Smooth muscle cell (in vitro differentiated cells): ENCODE measurements at regions not wholly inside any gene's neighbourhood (a gene's known extent, or its start where the extent isn't known, plus 50 kb on each side); places are given as distances from the start of the nearest gene placed in this dataset.

Experiments
- DNase-seq: peaks from one replicate; lab custom pipeline; 2025; ENCODE audit not compliant: unreplicated experiment; lab: John Stamatoyannopoulos, UW
- H2AFZ ChIP-seq: fragments of 200-600 bp; sonication (generic); 2 replicates; pipeline ENCODE4 v1.6.0; 2016; ENCODE audit warnings: antibody characterized with exemption, low read depth, mild to moderate bottlenecking
- H3F3A ChIP-seq: fragments of 200-600 bp; sonication (generic); 2 replicates; pipeline ENCODE4 v1.6.0; 2017; ENCODE audit warnings: antibody characterized with exemption, low read depth
- H3K27ac ChIP-seq: fragments of 200-600 bp; sonication (generic); 2 replicates; pipeline ENCODE4 v1.5.1; 2016; ENCODE audit warnings: low read depth, mild to moderate bottlenecking
- H3K27me3 ChIP-seq: fragments of 200-600 bp; sonication (generic); 2 replicates; pipeline ENCODE4 v1.6.1; 2016; ENCODE audit warnings: low read depth, mild to moderate bottlenecking
- H3K36me3 ChIP-seq: fragments of 200-600 bp; sonication (generic); 2 replicates; pipeline ENCODE4 v1.5.1; 2016; ENCODE audit warnings: low read depth
- H3K4me1 ChIP-seq: fragments of 200-600 bp; sonication (generic); 2 replicates; pipeline ENCODE4 v1.5.1; 2016; ENCODE audit warnings: low read depth
- H3K4me2 ChIP-seq: fragments of 200-600 bp; sonication (generic); 2 replicates; pipeline ENCODE4 v1.6.0; 2016; ENCODE audit warnings: mild to moderate bottlenecking
- H3K4me3 ChIP-seq: fragments of 200-600 bp; sonication (generic); 2 replicates; pipeline ENCODE4 v1.5.1; 2016; ENCODE audit warnings: mild to moderate bottlenecking
- H3K79me2 ChIP-seq: fragments of 200-600 bp; sonication (generic); 2 replicates; pipeline ENCODE4 v1.6.0; 2016; ENCODE audit warnings: low read depth, mild to moderate bottlenecking
- H3K9ac ChIP-seq: fragments of 200-600 bp; sonication (generic); 2 replicates; pipeline ENCODE4 v1.6.0; 2016; ENCODE audit warnings: low read depth
- H3K9me3 ChIP-seq: fragments of 200-600 bp; sonication (generic); replicated peaks from 2 replicates; pipeline ENCODE4 v1.5.1; 2016; ENCODE audit warnings: low read depth
- H4K20me1 ChIP-seq: fragments of 200-600 bp; sonication (generic); 2 replicates; pipeline ENCODE4 v1.6.0; 2016; ENCODE audit warnings: low read depth
- WGBS: methylation state at CpG from one replicate; pipeline ENCODE4 v1.1.7; 2016; ENCODE audit warnings: low lambda C conversion rate; 5-methylcytosine and 5-hydroxymethylcytosine counted together
- TF ChIP-seq, protein P1 (sequence below): fragments of 200-600 bp; sonication (generic); IDR thresholded peaks from 2 replicates; pipeline ENCODE4 v1.5.1; 2017; ENCODE audit warnings: borderline replicate concordance, mild to moderate bottlenecking, antibody characterized with exemption; ENCODE audit not compliant: insufficient read depth, poor library complexity, severe bottlenecking

GRCh38 chr3:75059120-75059519 lies 444.7 kb upstream of the CNTN3 start:
- no peak overlapping the region for H2AFZ ChIP-seq
- no peaks in the 10 kb centered on the region for H3K9me3 ChIP-seq
- no peak for DNase-seq
- H3K79me2 ChIP-seq, result no peaks in the 10 kb centered on the region
- H3F3A ChIP-seq, result no peaks in the 10 kb centered on the region
- H3K4me2 ChIP-seq, result no peak overlapping the region
- TF ChIP-seq, protein P1, sequence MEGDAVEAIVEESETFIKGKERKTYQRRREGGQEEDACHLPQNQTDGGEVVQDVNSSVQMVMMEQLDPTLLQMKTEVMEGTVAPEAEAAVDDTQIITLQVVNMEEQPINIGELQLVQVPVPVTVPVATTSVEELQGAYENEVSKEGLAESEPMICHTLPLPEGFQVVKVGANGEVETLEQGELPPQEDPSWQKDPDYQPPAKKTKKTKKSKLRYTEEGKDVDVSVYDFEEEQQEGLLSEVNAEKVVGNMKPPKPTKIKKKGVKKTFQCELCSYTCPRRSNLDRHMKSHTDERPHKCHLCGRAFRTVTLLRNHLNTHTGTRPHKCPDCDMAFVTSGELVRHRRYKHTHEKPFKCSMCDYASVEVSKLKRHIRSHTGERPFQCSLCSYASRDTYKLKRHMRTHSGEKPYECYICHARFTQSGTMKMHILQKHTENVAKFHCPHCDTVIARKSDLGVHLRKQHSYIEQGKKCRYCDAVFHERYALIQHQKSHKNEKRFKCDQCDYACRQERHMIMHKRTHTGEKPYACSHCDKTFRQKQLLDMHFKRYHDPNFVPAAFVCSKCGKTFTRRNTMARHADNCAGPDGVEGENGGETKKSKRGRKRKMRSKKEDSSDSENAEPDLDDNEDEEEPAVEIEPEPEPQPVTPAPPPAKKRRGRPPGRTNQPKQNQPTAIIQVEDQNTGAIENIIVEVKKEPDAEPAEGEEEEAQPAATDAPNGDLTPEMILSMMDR, result no peak
- no peak overlapping the region for H3K4me3 ChIP-seq
- no peaks in the 10 kb centered on the region for H3K36me3 ChIP-seq
- H4K20me1 ChIP-seq, result no peaks in the 10 kb centered on the region
- WGBS, result 80% methylated on average over 1 of the region's 1 CpG
- no peak overlapping the region for H3K27ac ChIP-seq
- H3K27me3 ChIP-seq, result no peaks in the 10 kb centered on the region
- H3K9ac ChIP-seq, result no peak overlapping the region
- peaks cover 7% of the 10 kb centered on the region for H3K4me1 ChIP-seq

DNA sequence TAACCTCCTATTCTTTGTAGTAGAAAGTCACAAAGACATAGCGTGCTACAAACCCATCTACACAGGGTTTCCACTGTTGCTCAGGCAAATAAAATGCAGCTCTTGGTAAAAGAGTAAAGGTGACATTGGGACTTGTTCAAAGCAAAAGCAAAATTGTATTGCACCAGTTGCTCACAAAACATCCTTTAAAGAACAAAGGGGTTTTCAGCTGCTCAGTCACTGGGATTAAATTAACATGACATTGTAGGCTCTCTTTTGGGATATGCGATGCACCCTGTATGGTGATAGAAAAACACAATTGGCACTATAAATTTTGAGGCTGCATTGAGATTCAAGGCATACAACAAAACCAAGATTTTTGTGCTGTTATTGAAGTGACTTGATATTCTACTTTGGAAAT lies 447.3 kb upstream of the CNTN3 start:
- H3K4me1 ChIP-seq, result peaks cover 7% of the 10 kb centered on the region
- H3K36me3 ChIP-seq, result no peaks in the 10 kb centered on the region
- DNase-seq, result no peak
- H3K27me3 ChIP-seq, result no peaks in the 10 kb centered on the region
- no peak overlapping the region for H3K4me2 ChIP-seq
- no peaks in the 10 kb centered on the region for H3F3A ChIP-seq
- H3K27ac ChIP-seq, result no peak overlapping the region
- H3K4me3 ChIP-seq, result no peak overlapping the region
- no peaks in the 10 kb centered on the region for H3K9me3 ChIP-seq
- no peak overlapping the region for H2AFZ ChIP-seq
- no peaks in the 10 kb centered on the region for H3K79me2 ChIP-seq
- no peak overlapping the region for H3K9ac ChIP-seq
- TF ChIP-seq, protein P1, result no peak
- no peaks in the 10 kb centered on the region for H4K20me1 ChIP-seq
- 86% methylated on average over 2 of the region's 2 CpGs for WGBS

- Histone ChIP-seq H3K79me2 (no peaks in the 10 kb centered on the region), H3K27me3 (no peaks in the 10 kb centered on the region), H2AFZ (no peak overlapping the region), H3K36me3 (no peaks in the 10 kb centered on the region), H3K9me3 (no peaks in the 10 kb centered on the region), H3K27ac (no peak overlapping the region), H3K4me1 (no peaks in the 10 kb centered on the region), H4K20me1 (no peaks in the 10 kb centered on the region), H3K9ac (no peak overlapping the region), H3K4me2 (no peak overlapping the region), H3K4me3 (no peak overlapping the region), H3F3A (no peaks in the 10 kb centered on the region)
- no peak for DNase-seq
- WGBS, result 92% methylated on average over 1 of the region's 1 CpG
- TF ChIP-seq, protein P1, result no peak
Measured at GRCh38 chr3:75075158-75075557, 460.7 kb upstream of the CNTN3 start.

- 96% methylated on average over 2 of the region's 2 CpGs for WGBS
- Histone ChIP-seq H3K4me3 (no peak overlapping the region), H4K20me1 (no peaks in the 10 kb centered on the region), H3K9ac (no peak overlapping the region), H3K4me2 (no peak overlapping the region), H3K4me1 (no peaks in the 10 kb centered on the region), H2AFZ (no peak overlapping the region), H3K36me3 (no peaks in the 10 kb centered on the region), H3K79me2 (no peaks in the 10 kb centered on the region), H3K27ac (no peak overlapping the region), H3K9me3 (no peaks in the 10 kb centered on the region), H3K27me3 (peaks cover 4% of the 10 kb centered on the region), H3F3A (no peaks in the 10 kb centered on the region)
- no peak for DNase-seq
- TF ChIP-seq, protein P1, result no peak
Measured at GRCh38 chr3:75076481-75076880, 462.0 kb upstream of the CNTN3 start.
